NT2/D1 (cell line): ENCODE measurements at regions not wholly inside any gene's neighbourhood (a gene's known extent, or its start where the extent isn't known, plus 50 kb on each side); places are given as distances from the start of the nearest gene placed in this dataset.

ENCODE experiments used
- SUZ12 ChIP-seq: IDR thresholded peaks from 2 replicates; pipeline ENCODE4 v1.6.1; 2011; ENCODE audit not compliant: insufficient read length, insufficient read depth; ENCODE audit errors: extremely low read depth
- YY1 ChIP-seq: IDR thresholded peaks from 2 replicates; pipeline ENCODE4 v1.6.1; 2011; ENCODE audit not compliant: insufficient read length, insufficient read depth

- TF ChIP-seq YY1, result no peak
- TF ChIP-seq SUZ12, result no peak
These were observed 268.0 kb downstream of the PTPRC start for GRCh38 chr1:198906739-198907422.
